Muscle layer of duodenum (tissue), 2 donors: ENCODE measurements at regions not wholly inside any gene's neighbourhood (a gene's known extent, or its start where the extent isn't known, plus 50 kb on each side); places are given as distances from the start of the nearest gene placed in this dataset.

Experiments
- H3K27ac ChIP-seq: one replicate; pipeline ENCODE4 v1.7.0; 2013; ENCODE audit warnings: mild to moderate bottlenecking, low read length
- H3K27me3 ChIP-seq: one replicate; pipeline ENCODE4 v1.7.0; 2013; ENCODE audit warnings: low read depth, mild to moderate bottlenecking, control low read depth, low read length
- H3K36me3 ChIP-seq, 2 donors: one replicate each; pipeline ENCODE4 v1.7.0; 2013; ENCODE audit warnings: low read length in 2 of 2, control low read depth in 1 of 2, mild to moderate bottlenecking in 1 of 2; ENCODE audit not compliant: insufficient read depth in 2 of 2, control insufficient read depth in 1 of 2
- H3K4me1 ChIP-seq, 2 donors: one replicate each; pipeline ENCODE4 v1.7.0; 2013; ENCODE audit warnings: low read length in 2 of 2, mild to moderate bottlenecking in 2 of 2, control low read depth in 1 of 2, moderate library complexity in 1 of 2; ENCODE audit not compliant: insufficient read depth in 2 of 2, control insufficient read depth in 1 of 2
- H3K4me3 ChIP-seq, 2 donors: one replicate each; pipeline ENCODE4 v1.7.0; 2013; ENCODE audit warnings: low read length in 2 of 2, low read depth in 1 of 2, mild to moderate bottlenecking in 1 of 2
- H3K9me3 ChIP-seq, 2 donors: one replicate each; pipeline ENCODE4 v1.7.0; 2013; ENCODE audit warnings: low read length in 2 of 2, control low read depth in 1 of 2, mild to moderate bottlenecking in 1 of 2; ENCODE audit not compliant: control insufficient read depth in 1 of 2
- donor health status: healthy.

GRCh38 chr2:66050392-66050791 lies 384.5 kb upstream of the MEIS1 start:
- H3K4me3 ChIP-seq = no peak overlapping the region
- H3K9me3 ChIP-seq = no peaks in the 10 kb centered on the region
- no peaks in the 10 kb centered on the region for H3K36me3 ChIP-seq
- no peak overlapping the region for H3K27ac ChIP-seq
- H3K4me1 ChIP-seq = no peaks in the 10 kb centered on the region
- H3K27me3 ChIP-seq = no peaks in the 10 kb centered on the region

- H3K9me3 ChIP-seq = peaks cover 0 to 1% of the 10 kb centered on the region in 2 donors
- no peak overlapping the region for H3K27ac ChIP-seq
- no peaks in the 10 kb centered on the region for H3K27me3 ChIP-seq
- no peak overlapping the region for H3K4me3 ChIP-seq
- H3K36me3 ChIP-seq = no peaks in the 10 kb centered on the region
- H3K4me1 ChIP-seq = no peaks in the 10 kb centered on the region
These were observed 386.3 kb upstream of the MEIS1 start for GRCh38 chr2:66048667-66049066.

- no peaks in the 10 kb centered on the region for H3K27me3 ChIP-seq
- no peaks in the 10 kb centered on the region for H3K36me3 ChIP-seq
- H3K9me3 ChIP-seq = peaks cover 0 to 3% of the 10 kb centered on the region in 2 donors
- no peaks in the 10 kb centered on the region for H3K4me1 ChIP-seq
- H3K27ac ChIP-seq = no peak overlapping the region
- H3K4me3 ChIP-seq = no peak overlapping the region
These were observed 392.8 kb upstream of the MEIS1 start for GRCh38 chr2:66041902-66042657.

- Histone ChIP-seq H3K4me3 (no peak overlapping the region), H3K27me3 (no peaks in the 10 kb centered on the region), H3K4me1 (no peaks in the 10 kb centered on the region), H3K9me3 (no peaks in the 10 kb centered on the region), H3K27ac (no peak overlapping the region), H3K36me3 (no peaks in the 10 kb centered on the region)
These were observed 398.0 kb upstream of the MEIS1 start for GRCh38 chr2:66036948-66037347.

GRCh38 chr2:66034467-66034866 lies 400.5 kb upstream of the MEIS1 start:
- H3K36me3 ChIP-seq = no peaks in the 10 kb centered on the region
- H3K27ac ChIP-seq = no peak overlapping the region
- H3K4me1 ChIP-seq = no peaks in the 10 kb centered on the region
- no peak overlapping the region for H3K4me3 ChIP-seq
- H3K27me3 ChIP-seq = no peaks in the 10 kb centered on the region
- no peaks in the 10 kb centered on the region for H3K9me3 ChIP-seq

GRCh38 chr2:66032226-66032775 lies 402.6 kb upstream of the MEIS1 start:
- Histone ChIP-seq H3K4me1 (no peaks in the 10 kb centered on the region), H3K27me3 (no peaks in the 10 kb centered on the region), H3K27ac (no peak overlapping the region), H3K4me3 (no peak overlapping the region), H3K9me3 (no peaks in the 10 kb centered on the region), H3K36me3 (no peaks in the 10 kb centered on the region)

- H3K27ac ChIP-seq = no peak overlapping the region
- no peaks in the 10 kb centered on the region for H3K36me3 ChIP-seq
- no peaks in the 10 kb centered on the region for H3K4me1 ChIP-seq
- no peaks in the 10 kb centered on the region for H3K27me3 ChIP-seq
- no peaks in the 10 kb centered on the region for H3K9me3 ChIP-seq
- no peak overlapping the region for H3K4me3 ChIP-seq
These were observed 403.7 kb upstream of the MEIS1 start for GRCh38 chr2:66031236-66031635.

- Histone ChIP-seq H3K9me3 (no peaks in the 10 kb centered on the region), H3K4me1 (no peaks in the 10 kb centered on the region), H3K27me3 (no peaks in the 10 kb centered on the region), H3K4me3 (no peak overlapping the region), H3K27ac (no peak overlapping the region), H3K36me3 (no peaks in the 10 kb centered on the region)
These were observed 404.4 kb upstream of the MEIS1 start for GRCh38 chr2:66030553-66030952.

- Histone ChIP-seq H3K4me1 (no peaks in the 10 kb centered on the region), H3K4me3 (no peak overlapping the region), H3K27ac (no peak overlapping the region), H3K36me3 (no peaks in the 10 kb centered on the region), H3K27me3 (no peaks in the 10 kb centered on the region), H3K9me3 (no peaks in the 10 kb centered on the region)
These were observed 410.5 kb upstream of the MEIS1 start for GRCh38 chr2:66024391-66024790.

GRCh38 chr2:66021296-66021695 lies 413.6 kb upstream of the MEIS1 start:
- H3K4me1 ChIP-seq = no peaks in the 10 kb centered on the region
- no peak overlapping the region for H3K27ac ChIP-seq

GRCh38 chr2:66017763-66018162 lies 417.2 kb upstream of the MEIS1 start:
- no peaks in the 10 kb centered on the region for H3K4me1 ChIP-seq
- H3K27ac ChIP-seq = no peak overlapping the region
- H3K4me3 ChIP-seq = no peak overlapping the region
- no peaks in the 10 kb centered on the region for H3K36me3 ChIP-seq
- no peaks in the 10 kb centered on the region for H3K27me3 ChIP-seq
- H3K9me3 ChIP-seq = no peaks in the 10 kb centered on the region

More at GRCh38 chr2:66021296-66021695, 413.6 kb upstream of the MEIS1 start:
- H3K9me3 ChIP-seq = no peaks in the 10 kb centered on the region
- H3K27me3 ChIP-seq = no peaks in the 10 kb centered on the region
- H3K36me3 ChIP-seq = no peaks in the 10 kb centered on the region
- H3K4me3 ChIP-seq = no peak overlapping the region

GRCh38 chr2:66014450-66014849 lies 420.5 kb upstream of the MEIS1 start:
- H3K27ac ChIP-seq = no peak overlapping the region
- no peaks in the 10 kb centered on the region for H3K36me3 ChIP-seq
- H3K9me3 ChIP-seq = peaks cover 0 to 3% of the 10 kb centered on the region in 2 donors

More at GRCh38 chr2:66014450-66014849, 420.5 kb upstream of the MEIS1 start:
- no peaks in the 10 kb centered on the region for H3K4me1 ChIP-seq
- no peaks in the 10 kb centered on the region for H3K27me3 ChIP-seq
- no peak overlapping the region for H3K4me3 ChIP-seq
